H1 (cell line): ENCODE measurements at regions not wholly inside any gene's neighbourhood (a gene's known extent, or its start where the extent isn't known, plus 50 kb on each side); places are given as distances from the start of the nearest gene placed in this dataset.

ENCODE experiments used
- CTCF ChIA-PET: fragments of 300-600 bp; sonication (Branson Sonifier 250); formaldehyde crosslinking; loops from one replicate; lab custom pipeline; 2021; ENCODE audit not compliant: partially characterized antibody; lab: Charles Lee
- POLR2A ChIA-PET: fragments of 300-600 bp; sonication (Branson Sonifier 250); formaldehyde crosslinking; loops from one replicate; lab custom pipeline; 2021; ENCODE audit warnings: inconsistent platforms; ENCODE audit not compliant: partially characterized antibody; lab: Charles Lee
- DNase-seq, 2 experiments: peaks; one replicate each; pipeline versions ENCODE4 v3.0.0 to v3.0.0-alpha.2; 2010 to 2022; ENCODE audit warnings: low spot score in 2 of 2, low read depth in 1 of 2, mixed read lengths in 1 of 2
- FAIRE-seq: peaks from 2 replicates; lab custom pipeline; 2011; peaks lifted over from hg19 to GRCh38; lab: Jason Lieb, UNC
- H2AFZ ChIP-seq: 2 replicates; pipeline ENCODE4 v1.8.1; 2012; ENCODE audit warnings: low read length, inconsistent platforms
- H2AK5ac ChIP-seq: 2 replicates; pipeline ENCODE4 v1.6.1; 2013; ENCODE audit warnings: low read depth, low read length
- H2BK120ac ChIP-seq: replicated peaks from 2 replicates; pipeline ENCODE3; 2013; ENCODE audit warnings: low read depth, low read length, inconsistent platforms
- H2BK12ac ChIP-seq: 2 replicates; pipeline ENCODE4 v1.6.1; 2013; ENCODE audit warnings: low read depth, low read length
- H2BK15ac ChIP-seq: 2 replicates; pipeline ENCODE4 v1.6.1; 2013; ENCODE audit warnings: low read length
- H2BK20ac ChIP-seq: 2 replicates; pipeline ENCODE4 v1.6.1; 2013; ENCODE audit warnings: low read length
- H2BK5ac ChIP-seq: 2 replicates; pipeline ENCODE4 v1.6.1; 2013; ENCODE audit warnings: low read depth, low read length
- H3K14ac ChIP-seq: 2 replicates; pipeline ENCODE4 v1.6.1; 2013; ENCODE audit warnings: inconsistent platforms; ENCODE audit not compliant: insufficient read length
- H3K18ac ChIP-seq: 2 replicates; pipeline ENCODE4 v1.6.1; 2013; ENCODE audit warnings: low read length; ENCODE audit errors: extremely low read depth
- H3K23ac ChIP-seq: 2 replicates; pipeline ENCODE4 v1.6.1; 2013; ENCODE audit warnings: inconsistent platforms; ENCODE audit not compliant: insufficient read length
- H3K23me2 ChIP-seq: 2 replicates; pipeline ENCODE4 v1.6.1; 2013; ENCODE audit warnings: low read depth, low read length
- H3K27ac ChIP-seq: 2 replicates; pipeline ENCODE4 v1.6.1; 2011; ENCODE audit warnings: low read depth, low read length, inconsistent platforms
- H3K27me3 ChIP-seq, 4 experiments: replicated peaks in 1 of 4; 1 replicate in 1 of 4; 2 replicates in 3 of 4; pipeline versions ENCODE4 v1.6.1 to v1.8.1; 2011 to 2013; ENCODE audit warnings: low read length in 3 of 4, mild to moderate bottlenecking in 3 of 4, inconsistent platforms in 2 of 4, mixed read lengths in 2 of 4, moderate library complexity in 1 of 4; ENCODE audit not compliant: control insufficient read depth in 3 of 4, insufficient read depth in 3 of 4; ENCODE audit errors: extremely low read depth in 1 of 4
- H3K36me3 ChIP-seq, 4 experiments: 2 replicates each; pipeline versions ENCODE4 v1.6.1 to v1.8.1; 2011 to 2013; ENCODE audit warnings: mild to moderate bottlenecking in 4 of 4, low read length in 3 of 4, moderate library complexity in 2 of 4, control low read depth in 1 of 4, inconsistent platforms in 1 of 4; ENCODE audit not compliant: insufficient read depth in 4 of 4, control insufficient read depth in 2 of 4
- H3K4ac ChIP-seq: replicated peaks from 2 replicates; pipeline ENCODE3; 2013; ENCODE audit warnings: low read length, low read depth, mixed read lengths, inconsistent platforms; ENCODE audit not compliant: insufficient read length
- H3K4me1 ChIP-seq, 4 experiments: replicated peaks in 1 of 4; 1 replicate in 1 of 4; 2 replicates in 3 of 4; pipeline versions ENCODE4 v1.6.1 to v1.8.1; 2011 to 2013; ENCODE audit warnings: low read length in 3 of 4, inconsistent platforms in 2 of 4, mixed read lengths in 1 of 4; ENCODE audit not compliant: insufficient read depth in 4 of 4, control insufficient read depth in 3 of 4
- H3K4me2 ChIP-seq, 2 experiments: 2 replicates each; pipeline versions ENCODE4 v1.6.1 to v1.8.1; 2011 to 2013; ENCODE audit warnings: low read depth in 2 of 2, low read length in 2 of 2, control low read depth in 1 of 2, inconsistent platforms in 1 of 2, mild to moderate bottlenecking in 1 of 2; ENCODE audit not compliant: insufficient read depth in 1 of 2
- H3K4me3 ChIP-seq, 4 experiments: fragments of 200-600, 300-600 bp in 1 of 4; sonication (generic), shearing (Covaris generic), sonication (Bioruptor Twin) in 1 of 4; 2 replicates each; pipeline versions ENCODE4 v1.5.1 to v1.8.1; 2011 to 2016; ENCODE audit warnings: low read length in 4 of 4, low read depth in 3 of 4, control low read depth in 2 of 4, inconsistent platforms in 2 of 4, mild to moderate bottlenecking in 2 of 4, mixed read lengths in 1 of 4, moderate library complexity in 1 of 4; ENCODE audit not compliant: insufficient read depth in 2 of 4; ENCODE audit errors: extremely low read depth in 1 of 4
- H3K56ac ChIP-seq: replicated peaks from 2 replicates; pipeline ENCODE3; 2013; ENCODE audit warnings: low read depth, mild to moderate bottlenecking, mixed read lengths, low read length, inconsistent platforms; ENCODE audit not compliant: insufficient read length
- H3K79me1 ChIP-seq: 2 replicates; pipeline ENCODE4 v1.6.1; 2013; ENCODE audit warnings: low read depth, low read length, control low read depth
- H3K79me2 ChIP-seq, 2 experiments: 2 replicates each; pipeline versions ENCODE4 v1.6.1 to v1.8.1; 2012 to 2013; ENCODE audit warnings: low read length in 2 of 2, mild to moderate bottlenecking in 2 of 2, inconsistent platforms in 1 of 2; ENCODE audit not compliant: insufficient read depth in 2 of 2, control insufficient read depth in 1 of 2
- H3K9ac ChIP-seq, 4 experiments: replicated peaks in 1 of 4; 1 replicate in 1 of 4; 2 replicates in 3 of 4; pipeline versions ENCODE4 v1.6.1 to v1.8.1; 2011 to 2013; ENCODE audit warnings: low read depth in 3 of 4, low read length in 3 of 4, control low read depth in 2 of 4, mild to moderate bottlenecking in 2 of 4, moderate library complexity in 2 of 4, inconsistent platforms in 1 of 4; ENCODE audit errors: extremely low read depth in 1 of 4
- H3K9me3 ChIP-seq, 2 experiments: 2 replicates each; pipeline versions ENCODE4 v1.6.1 to v1.8.1; 2012 to 2013; ENCODE audit warnings: mild to moderate bottlenecking in 2 of 2, moderate library complexity in 2 of 2, control low read depth in 1 of 2, inconsistent platforms in 1 of 2, low read depth in 1 of 2, low read length in 1 of 2, mixed read lengths in 1 of 2; ENCODE audit not compliant: insufficient read depth in 2 of 2
- H4K20me1 ChIP-seq, 2 experiments: replicated peaks in 1 of 2; 2 replicates each; pipeline versions ENCODE3 to v1.8.1; 2011 to 2013; ENCODE audit warnings: inconsistent platforms in 2 of 2, low read length in 2 of 2, mild to moderate bottlenecking in 1 of 2; ENCODE audit not compliant: insufficient read depth in 2 of 2, control insufficient read depth in 1 of 2
- H4K5ac ChIP-seq: 2 replicates; pipeline ENCODE4 v1.6.1; 2013; ENCODE audit warnings: low read length, low read depth, mixed read lengths, inconsistent platforms; ENCODE audit not compliant: insufficient read length
- H4K8ac ChIP-seq: 2 replicates; pipeline ENCODE4 v1.8.0; 2013; ENCODE audit warnings: mild to moderate bottlenecking, moderate library complexity, low read length, inconsistent platforms; ENCODE audit not compliant: insufficient read depth; ENCODE audit errors: extremely low read depth
- H4K91ac ChIP-seq: replicated peaks from 2 replicates; pipeline ENCODE3; 2013; ENCODE audit warnings: low read length, mixed read lengths, inconsistent platforms; ENCODE audit not compliant: insufficient read length
- BACH1 ChIP-seq: IDR thresholded peaks from 2 replicates; pipeline ENCODE4 v1.6.1; 2012; ENCODE audit warnings: low read length, improper control_type of control experiment
- CHD1 ChIP-seq: IDR thresholded peaks from 2 replicates; pipeline ENCODE4 v1.6.1; 2012; ENCODE audit warnings: low read depth, low read length, improper control_type of control experiment
- GTF2F1 ChIP-seq: IDR thresholded peaks from 2 replicates; pipeline ENCODE4 v1.6.1; 2012; ENCODE audit warnings: low read depth, low read length, improper control_type of control experiment, borderline replicate concordance
- KDM4A ChIP-seq: IDR thresholded peaks from one replicate; pipeline ENCODE4 v1.7.1; 2012; ENCODE audit warnings: low read depth, mild to moderate bottlenecking, moderate library complexity, low read length, inconsistent platforms; ENCODE audit not compliant: severe bottlenecking
- PHF8 ChIP-seq: fragments of 200-600 bp; sonication (generic); conservative IDR thresholded peaks from 2 replicates; pipeline ENCODE4 v1.7.1; 2012; ENCODE audit warnings: low read depth, mild to moderate bottlenecking, inconsistent platforms, low read length, moderate library complexity
- POLR2AphosphoS5 ChIP-seq: IDR thresholded peaks from 2 replicates; pipeline ENCODE4 v1.6.1; 2011; ENCODE audit warnings: low read depth, low read length
- POU5F1 ChIP-seq: IDR thresholded peaks from 2 replicates; pipeline ENCODE4 v1.6.1; 2011; ENCODE audit warnings: low read depth, mild to moderate bottlenecking, low read length, moderate library complexity
- RFX5 ChIP-seq: IDR thresholded peaks from 2 replicates; pipeline ENCODE4 v1.6.1; 2011; ENCODE audit warnings: low read depth, low read length, improper control_type of control experiment, borderline replicate concordance
- RXRA ChIP-seq: IDR thresholded peaks from 2 replicates; pipeline ENCODE4 v1.6.1; 2011; ENCODE audit warnings: low read depth, mild to moderate bottlenecking, low read length, moderate library complexity; ENCODE audit not compliant: insufficient read depth
- SIN3A ChIP-seq, 2 experiments: IDR thresholded peaks in 1 of 2; conservative IDR thresholded peaks in 1 of 2; 2 replicates each; pipeline ENCODE4 v1.6.1; 2011 to 2012; ENCODE audit warnings: low read length in 2 of 2, improper control_type of control experiment in 1 of 2, low read depth in 1 of 2, mild to moderate bottlenecking in 1 of 2
- SP4 ChIP-seq: IDR thresholded peaks from 2 replicates; pipeline ENCODE4 v1.6.1; 2012; ENCODE audit warnings: low read length, inconsistent platforms
- WGBS, 2 experiments: shearing (Covaris generic) in 1 of 2; methylation state at CpG; one replicate each; pipeline versions ENCODE4 v1.1.6 to v1.1.7; 2013 to 2015; ENCODE audit warnings: low lambda C conversion rate in 2 of 2, mixed read lengths in 2 of 2, inconsistent platforms in 1 of 2, low coverage in 1 of 2, missing lambda C conversion rate in 1 of 2; ENCODE audit not compliant: insufficient replicate concordance in 2 of 2, insufficient coverage in 1 of 2, insufficient read length in 1 of 2; ENCODE audit errors: extremely low coverage in 1 of 2, missing lambda C conversion rate in 1 of 2; 5-methylcytosine and 5-hydroxymethylcytosine counted together

GRCh38 chr12:67377541-67377940, 108.4 kb downstream of the CAND1 start:
- Histone ChIP-seq H3K23me2 (no peaks in the 10 kb centered on the region), H3K79me1 (no peaks in the 10 kb centered on the region), H2BK12ac (no peak overlapping the region), H3K18ac (no peak overlapping the region), H3K14ac (no peak overlapping the region), H2BK15ac (no peak overlapping the region), H3K4me2 (no peak overlapping the region), H4K5ac (no peak overlapping the region), H2BK20ac (no peak overlapping the region), H2BK5ac (no peak overlapping the region), H3K4ac (no peak overlapping the region), H3K23ac (no peak overlapping the region), H3K9ac (no peak overlapping the region), H3K36me3 (no peaks in the 10 kb centered on the region), H2AFZ (no peak overlapping the region), H3K4me3 (no peak overlapping the region), H4K8ac (no peak overlapping the region), H3K79me2 (no peaks in the 10 kb centered on the region), H3K27ac (no peak overlapping the region), H4K20me1 (no peaks in the 10 kb centered on the region), H3K27me3 (no peaks in the 10 kb centered on the region), H2AK5ac (no peak overlapping the region), H2BK120ac (no peak overlapping the region), H4K91ac (no peak overlapping the region), H3K9me3 (no peaks in the 10 kb centered on the region)
- CTCF ChIA-PET = interaction anchor here (0.8 to 2.2 kb wide), 3 partner anchors 11 to 36 kb away, joined by 3 to 10 read pairs (median 3); no protein-coding TSS in a partner anchor
- no peak for DNase-seq
- WGBS, 2 experiments = 92% methylated on average over 4 of the region's 4 CpGs; no CpG with 5 or more reads in 1 of the 2 experiments
- FAIRE-seq = no peak
- POLR2A ChIA-PET = no interaction called here
- TF ChIP-seq BACH1 (no peak), PHF8 (no peak), RFX5 (no peak), RXRA (no peak), GTF2F1 (no peak), SIN3A (conservative IDR thresholded peaks at IDR 0.05 in 1 of 2, IDR thresholded peaks at IDR 0.05 in 1 of 2; ENCODE audit: low read depth in 1 of 2, low read length in 2 of 2) (no peak), POU5F1 (no peak), CHD1 (no peak), KDM4A (no peak), POLR2AphosphoS5 (no peak), SP4 (no peak)
- TF ChIP-seq, all 59 proteins: peak for 0
- H3K56ac ChIP-seq = no peak overlapping the region
- H3K4me1 ChIP-seq = no peaks in the 10 kb centered on the region
